Fibroblast of the conjunctiva (primary cell): ENCODE measurements at regions not wholly inside any gene's neighbourhood (a gene's known extent, or its start where the extent isn't known, plus 50 kb on each side); places are given as distances from the start of the nearest gene placed in this dataset.

Experiments used
- DNase-seq: peaks from one replicate; pipeline ENCODE4 v3.0.0-alpha.2; 2010; ENCODE audit warnings: low read depth

DNA sequence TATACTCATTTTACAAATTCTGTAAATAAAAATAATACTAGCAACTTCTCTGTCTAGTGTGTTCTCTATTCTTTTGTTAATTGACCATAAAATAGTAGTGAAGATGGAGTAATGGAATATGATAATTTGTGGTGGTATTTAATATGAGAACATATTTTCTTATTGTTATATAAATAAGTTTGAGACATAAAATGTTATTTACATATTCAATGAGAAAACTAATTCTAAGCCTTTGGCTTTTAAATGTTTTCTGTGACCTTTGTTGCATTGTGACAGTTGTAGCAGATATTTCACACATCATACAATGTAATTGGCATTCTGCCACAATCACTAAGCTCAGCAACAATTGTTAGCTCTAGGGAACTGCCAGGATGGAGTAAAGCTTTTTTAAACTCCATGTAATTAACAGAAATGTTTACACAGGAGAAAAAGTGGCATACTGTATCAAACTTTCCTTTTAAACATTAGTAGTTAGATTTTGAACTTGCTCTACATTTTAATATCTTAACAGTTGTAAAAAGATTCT lies 562.1 kb upstream of the PCDH9 start:
- no peak for DNase-seq

DNA sequence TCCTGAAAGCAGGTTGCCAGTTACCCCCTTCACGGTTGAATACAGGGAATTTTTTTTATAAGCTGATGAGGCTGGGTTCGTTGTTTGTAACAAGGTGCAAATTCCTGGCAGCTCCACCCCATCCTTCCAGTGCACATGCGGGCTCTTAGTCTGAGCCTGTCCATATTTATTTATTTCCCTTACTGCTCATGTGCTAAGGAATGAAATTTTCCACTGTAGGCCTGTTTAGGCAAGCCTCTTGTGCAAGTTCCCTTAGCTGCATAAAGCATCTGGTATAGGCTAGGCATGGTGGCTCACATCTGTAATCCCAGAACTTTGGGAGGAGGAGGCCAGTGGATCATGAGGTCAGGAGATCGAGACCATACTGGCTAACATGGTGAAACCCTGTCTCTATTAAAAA lies 560.9 kb upstream of the PCDH9 start:
- DNase-seq = no peak

DNA sequence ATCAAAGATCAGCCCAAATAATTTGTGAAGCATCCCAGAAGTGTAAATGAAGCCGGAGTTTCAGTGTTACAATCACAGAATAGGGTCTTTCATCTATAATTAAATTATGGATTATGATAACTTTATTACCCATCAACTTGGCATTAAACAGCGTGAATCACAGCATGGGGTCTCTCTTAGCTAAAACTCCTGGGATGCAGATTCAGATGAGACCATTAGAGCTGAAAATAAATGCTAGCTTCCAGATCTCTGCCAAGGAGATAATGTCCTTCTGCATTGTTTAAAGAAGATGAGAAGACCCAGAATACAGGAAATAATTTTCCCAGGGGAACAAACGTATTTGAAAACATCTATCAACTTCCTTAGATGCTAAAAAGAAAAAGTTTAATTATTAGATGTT lies 546.0 kb upstream of the PCDH9 start:
- DNase-seq = no peak

DNA sequence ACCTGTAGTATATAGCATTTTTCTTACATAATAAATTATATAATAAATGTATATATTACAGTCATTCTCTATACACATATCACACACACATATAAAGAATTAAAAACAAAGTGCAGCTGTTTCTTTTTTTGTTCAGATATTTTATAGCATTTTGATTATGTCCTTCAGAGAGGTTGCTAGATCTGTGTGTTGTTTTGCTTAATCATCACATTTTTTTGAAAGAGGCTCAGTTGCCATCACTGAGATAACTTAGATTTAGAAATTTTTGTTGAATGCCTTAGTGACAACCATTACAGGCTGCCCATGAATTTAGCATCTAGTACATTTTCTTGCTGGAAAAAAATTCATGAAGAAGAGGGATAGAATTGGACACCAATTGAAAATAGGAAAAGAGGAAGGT lies 545.2 kb upstream of the PCDH9 start:
- no peak for DNase-seq

DNA sequence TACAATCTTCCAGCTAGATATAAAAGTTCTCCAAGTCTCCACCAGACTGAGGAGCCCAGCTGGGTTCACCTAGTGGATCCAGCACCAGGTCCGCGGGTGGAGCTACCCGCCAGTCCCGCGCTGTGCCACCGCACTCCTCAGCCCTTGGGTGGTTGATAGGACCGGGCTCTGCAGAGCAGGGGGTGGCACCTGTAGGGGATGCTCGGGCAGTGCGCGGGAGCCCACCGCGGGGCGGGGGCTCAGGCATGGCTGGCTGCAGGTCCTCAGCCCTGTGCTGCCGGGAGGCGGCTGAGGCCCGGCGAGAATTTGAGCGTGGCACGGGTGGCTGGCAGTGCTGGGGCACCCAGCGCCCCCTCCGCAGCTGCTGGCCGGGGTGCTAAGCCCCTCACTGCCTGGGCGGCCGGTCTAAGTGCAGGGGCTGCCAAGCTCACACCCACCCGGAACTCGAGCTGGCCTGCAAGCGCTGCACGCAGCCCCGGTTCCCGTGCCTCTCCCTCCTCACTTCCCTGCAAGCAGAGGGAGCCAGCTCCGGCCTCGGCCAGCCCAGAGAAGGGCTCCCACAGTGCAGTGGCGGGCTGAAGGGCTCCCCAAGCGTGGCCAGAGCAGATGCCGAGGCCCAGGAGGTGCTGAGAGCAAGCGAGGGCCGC lies 542.8 kb upstream of the PCDH9 start:
- no peak for DNase-seq

DNA sequence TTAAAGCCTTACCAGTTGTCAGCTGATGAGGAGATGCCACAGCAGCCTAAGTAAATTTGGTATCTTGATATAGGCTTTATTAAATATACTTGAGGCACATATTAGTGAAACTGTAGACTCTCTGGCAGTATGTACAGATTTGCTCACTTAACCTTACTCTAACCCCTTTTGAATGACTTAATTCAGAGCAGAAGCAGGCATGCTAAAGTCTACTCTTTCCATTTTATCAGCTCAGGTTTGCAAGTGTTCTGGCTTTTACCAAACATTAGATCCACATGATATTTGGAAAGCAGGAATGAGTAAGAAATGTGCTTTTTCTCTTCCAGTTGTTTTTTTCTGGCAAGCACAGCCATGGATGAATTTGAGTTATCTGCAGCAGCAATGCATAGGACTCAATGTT lies 541.0 kb upstream of the PCDH9 start:
- DNase-seq = no peak

DNA sequence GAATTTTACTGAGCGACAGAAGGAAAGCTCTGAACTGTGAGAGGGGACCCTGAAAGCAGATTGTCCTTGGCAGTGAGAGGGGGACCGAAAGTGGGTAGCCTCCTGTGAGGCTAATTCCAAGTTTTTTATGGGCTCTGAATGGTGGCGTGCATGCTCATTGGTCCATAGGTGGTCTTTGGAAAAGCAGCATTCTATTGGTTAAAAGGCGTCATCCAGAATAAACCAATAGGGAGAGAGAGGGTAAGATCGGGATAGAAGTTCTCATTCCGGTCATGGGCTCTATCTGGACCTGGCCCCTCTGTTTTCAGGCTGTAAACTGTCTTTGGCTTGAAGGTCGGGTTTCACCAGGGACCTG lies 539.8 kb upstream of the PCDH9 start:
- no peak for DNase-seq

DNA sequence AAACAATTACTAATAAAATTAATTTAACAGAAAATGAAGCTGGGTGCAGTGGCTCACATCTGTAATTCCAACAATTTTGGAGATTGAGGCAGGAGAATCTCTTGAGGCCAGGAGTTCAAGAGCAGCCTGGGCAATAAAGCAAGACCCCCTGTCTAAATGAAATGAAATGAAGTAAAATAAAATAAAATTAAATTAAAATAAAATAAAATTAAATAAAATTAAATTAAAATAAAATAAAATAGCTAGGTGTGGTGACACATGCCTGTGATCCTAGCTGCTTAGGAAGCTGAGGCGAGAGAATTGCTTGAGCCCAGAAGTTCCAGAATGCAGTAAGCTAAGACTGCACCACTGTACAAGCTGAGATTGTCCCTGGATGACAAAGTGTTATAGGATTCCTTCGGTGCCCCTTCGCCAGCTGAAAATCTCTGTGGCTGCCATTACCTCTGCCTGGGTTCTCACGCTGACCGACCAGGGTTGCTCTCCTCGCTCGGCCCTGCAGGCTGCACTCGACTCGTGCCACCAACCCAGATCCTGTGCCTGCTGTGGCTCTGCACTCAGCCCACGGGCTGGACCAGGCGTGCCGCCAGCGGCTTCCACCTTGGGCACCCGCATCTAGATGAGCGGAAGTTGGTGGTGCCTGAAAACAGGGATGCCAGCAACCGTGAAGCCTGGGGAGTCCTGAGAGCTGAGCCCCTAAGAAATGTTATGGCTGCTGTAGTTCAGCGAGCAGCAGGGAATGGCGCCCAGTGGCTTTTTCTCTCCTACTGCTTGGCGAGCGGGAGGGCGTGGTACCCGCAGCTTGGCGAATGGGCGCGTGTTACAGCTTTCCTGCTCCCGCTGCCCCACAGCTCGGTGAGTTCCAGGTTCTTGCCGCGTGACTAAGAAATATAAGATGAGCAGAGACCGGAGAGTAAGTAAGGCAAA lies 539.2 kb upstream of the PCDH9 start:
- DNase-seq = no peak

DNA sequence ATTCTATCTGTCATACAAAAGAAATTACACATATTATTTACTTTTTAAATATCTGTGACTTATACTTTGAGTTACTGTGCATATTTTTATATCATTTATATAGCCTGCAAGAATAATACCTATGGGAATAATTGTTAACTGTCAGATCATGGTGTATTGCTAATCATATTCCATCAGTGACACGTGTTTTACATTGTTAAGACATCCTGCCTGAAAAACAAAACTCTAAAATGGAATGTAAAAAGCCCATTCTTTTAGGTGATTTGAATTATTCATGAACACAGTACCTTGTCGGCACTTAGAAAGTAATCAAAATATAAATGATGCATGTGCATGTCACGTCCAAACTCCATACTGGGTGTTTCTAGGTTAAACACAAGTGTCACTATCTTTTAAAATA lies 533.8 kb upstream of the PCDH9 start:
- no peak for DNase-seq

DNA sequence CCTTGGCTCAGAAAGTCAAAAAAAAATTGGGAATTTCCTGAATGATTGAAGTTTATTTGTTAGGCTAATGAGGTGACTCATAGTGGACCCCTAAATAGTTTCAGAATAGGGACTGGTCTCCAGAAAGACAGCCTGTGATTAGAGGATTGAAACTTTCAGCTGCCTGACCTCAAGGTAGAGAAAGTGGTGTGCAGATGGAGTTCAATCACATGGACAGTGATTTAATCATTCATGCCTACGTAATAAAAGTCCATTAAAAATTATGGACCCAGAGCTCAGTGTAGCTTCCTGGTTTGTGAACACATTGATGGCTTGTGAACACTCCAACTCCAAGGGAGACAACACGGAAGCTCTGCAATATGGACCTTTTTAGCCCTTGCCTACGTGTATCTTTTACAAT lies 533.2 kb upstream of the PCDH9 start:
- DNase-seq = no peak

DNA sequence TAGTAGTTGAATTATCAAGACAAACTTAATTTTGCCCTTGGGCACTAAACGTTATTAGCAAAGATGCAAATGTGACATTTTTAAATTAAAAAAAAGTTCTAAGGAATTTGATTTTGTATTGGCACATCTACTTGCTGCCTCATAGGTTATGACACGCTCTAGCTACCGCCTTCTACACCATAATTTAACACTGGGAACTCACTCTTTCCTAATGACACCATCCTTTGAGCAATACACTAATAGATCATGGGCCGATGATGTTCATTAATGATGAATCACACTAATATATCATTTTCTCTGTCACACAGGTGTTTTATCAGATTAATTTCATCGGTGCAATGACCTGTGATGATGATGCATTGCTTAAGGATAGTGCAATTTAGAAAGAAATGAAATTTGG lies 528.8 kb upstream of the PCDH9 start:
- no peak for DNase-seq

DNA sequence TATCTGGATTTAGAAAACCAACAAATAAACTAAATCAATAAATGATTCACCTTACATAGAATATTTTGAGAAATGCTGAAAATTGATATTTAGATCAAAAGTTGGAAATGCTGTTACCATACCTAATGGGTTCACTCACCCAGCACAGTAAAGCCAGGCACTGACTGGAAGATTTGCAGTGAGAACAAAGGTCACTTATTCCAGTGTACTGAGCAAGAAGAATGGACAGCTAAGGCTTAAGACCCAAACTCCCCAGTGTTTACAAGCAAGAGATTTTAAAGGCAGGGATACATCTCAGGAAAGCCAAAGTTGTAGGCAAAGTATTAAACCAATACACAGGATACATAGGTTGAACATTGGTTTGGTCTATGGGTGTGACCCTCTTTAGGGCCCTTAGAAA lies 523.9 kb upstream of the PCDH9 start:
- no peak for DNase-seq

DNA sequence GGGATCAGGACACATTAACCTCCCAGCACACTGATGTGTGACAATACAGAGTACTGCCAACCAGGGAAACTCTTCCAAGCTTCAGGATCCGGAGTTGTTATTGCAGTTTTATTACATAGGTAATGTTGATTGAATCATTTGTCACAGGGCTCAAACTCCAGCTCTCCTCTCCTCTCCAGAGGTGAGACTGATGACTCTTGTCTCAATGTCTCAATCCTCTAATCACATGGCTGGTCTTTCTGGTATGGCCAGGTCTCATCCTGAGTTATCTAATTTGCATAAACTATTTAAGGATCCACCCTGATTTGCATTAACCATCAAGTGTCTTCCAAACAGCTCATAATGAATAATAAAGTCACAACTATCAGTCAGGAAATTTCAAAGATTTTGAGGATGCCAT lies 522.6 kb upstream of the PCDH9 start:
- no peak for DNase-seq

DNA sequence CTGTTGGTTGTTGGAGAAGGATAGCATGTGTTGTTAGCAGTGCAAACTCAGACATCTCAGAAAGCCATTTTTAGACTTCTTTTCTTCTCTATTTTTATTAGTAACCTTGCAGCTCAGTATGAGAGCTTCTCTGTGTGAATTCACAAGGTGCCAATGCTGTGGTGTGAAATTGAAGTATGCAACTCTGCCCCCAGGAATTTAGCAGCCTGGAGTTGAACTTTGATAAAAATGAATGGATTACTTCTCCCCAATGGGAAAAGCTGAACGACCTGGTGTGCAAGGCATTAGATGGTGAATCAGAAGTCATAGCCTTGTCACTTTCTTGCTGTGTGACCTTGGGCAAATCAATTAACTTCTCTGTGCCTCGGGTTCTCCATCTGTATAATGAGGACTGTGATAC lies 512.3 kb upstream of the PCDH9 start:
- no peak for DNase-seq

DNA sequence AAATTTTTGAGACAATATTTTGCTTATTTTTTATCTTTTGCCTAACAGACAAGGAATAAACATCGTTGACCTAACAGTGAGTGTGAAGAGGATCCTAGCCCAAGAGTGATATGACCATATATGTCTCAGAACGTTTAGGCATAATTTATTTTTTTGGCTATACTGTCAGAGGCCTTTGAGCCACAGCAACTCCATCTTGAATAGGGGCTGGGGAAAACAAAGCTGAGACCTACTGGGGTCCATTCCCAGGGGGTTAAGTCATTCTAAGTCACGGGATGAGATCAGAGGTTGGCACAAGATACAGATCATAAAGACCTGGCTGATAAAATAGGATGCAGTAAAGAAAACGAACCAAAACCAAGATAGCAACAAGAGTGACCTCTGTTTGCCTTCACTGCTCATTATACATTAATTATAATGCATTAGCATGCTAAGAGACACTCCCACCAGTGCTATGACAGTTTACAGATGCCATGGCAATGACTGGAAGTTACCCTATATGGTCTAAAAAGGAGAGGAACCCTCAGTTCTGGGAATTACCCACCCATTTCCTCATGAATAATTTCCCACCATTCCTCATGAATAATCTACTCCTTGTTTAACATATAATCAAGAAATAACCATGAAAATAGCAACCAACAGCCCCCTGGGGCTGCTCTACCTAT lies 510.9 kb upstream of the PCDH9 start:
- no peak for DNase-seq

DNA sequence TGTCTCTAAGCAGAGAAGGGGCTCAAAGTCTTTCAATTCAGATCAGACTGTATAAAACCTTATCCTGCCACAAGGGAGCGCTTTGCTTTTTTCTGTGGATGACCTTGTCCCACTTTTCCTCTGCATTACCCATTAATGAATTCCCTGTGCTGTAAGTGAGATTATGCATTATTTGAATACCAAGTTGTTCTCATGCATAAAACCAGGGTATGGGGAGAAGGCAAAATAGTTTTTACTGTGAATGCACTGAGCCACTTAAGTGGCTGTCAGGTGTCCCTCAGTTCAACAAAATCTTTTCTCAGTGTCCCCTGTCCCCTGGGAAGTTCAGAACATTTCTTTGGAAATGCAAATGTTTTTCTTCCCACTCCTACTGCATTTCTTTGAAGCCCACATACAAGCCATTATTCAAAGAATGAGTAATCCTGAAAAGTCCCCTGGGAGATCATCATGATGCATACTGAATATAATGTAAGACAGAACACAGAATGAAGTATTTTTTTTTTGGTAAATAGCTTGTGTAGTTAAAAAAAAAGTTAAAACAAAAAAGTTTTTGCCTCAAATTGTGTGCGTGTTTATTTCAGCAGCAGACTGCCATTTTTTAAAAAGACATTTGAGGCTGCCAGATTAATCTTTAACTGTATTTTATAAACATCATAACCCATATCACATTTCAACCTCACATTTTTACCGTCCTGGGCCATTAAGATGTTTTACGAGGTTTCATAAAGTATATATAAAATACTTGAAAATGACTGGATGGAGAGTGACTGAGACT lies 506.7 kb upstream of the PCDH9 start:
- DNase-seq = peak; percentile 82

DNA sequence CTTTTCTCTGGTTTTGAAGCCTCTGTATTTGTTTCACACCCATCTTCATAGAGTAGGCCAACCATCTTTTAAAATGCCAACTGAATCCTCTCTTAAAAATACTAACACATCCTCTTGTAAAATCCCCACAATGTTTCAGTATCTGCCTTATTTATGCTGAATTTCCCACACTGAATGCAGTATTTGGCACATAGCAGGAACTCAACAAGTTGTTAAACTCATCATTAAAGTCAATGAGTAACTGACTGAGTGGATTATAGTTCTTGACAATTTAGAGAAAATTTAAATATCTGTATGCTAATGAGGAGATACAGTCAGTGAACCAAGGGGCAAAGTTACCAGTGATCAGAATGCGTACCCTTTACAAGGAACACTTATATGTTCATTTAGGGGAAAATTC lies 505.5 kb upstream of the PCDH9 start:
- no peak for DNase-seq

DNA sequence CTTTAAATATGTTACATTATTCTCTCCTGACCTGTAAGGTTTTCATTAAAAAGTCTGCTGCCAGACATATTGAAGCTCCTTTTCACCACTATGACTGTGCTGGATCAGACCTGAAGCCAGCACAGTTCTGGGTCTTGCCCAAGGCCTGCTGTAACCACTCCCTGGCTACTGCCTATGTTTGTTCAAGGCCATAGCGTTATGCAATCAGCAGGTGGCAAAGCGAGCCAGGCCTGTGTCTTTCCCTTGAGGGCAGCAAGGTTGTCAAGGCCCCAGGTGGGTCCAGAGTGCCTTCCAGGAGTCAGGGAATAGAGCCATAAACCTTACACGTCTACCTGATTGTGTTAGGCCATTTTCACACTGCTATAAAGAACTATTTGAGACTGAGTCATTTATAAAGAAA lies 496.8 kb upstream of the PCDH9 start:
- DNase-seq = no peak

DNA sequence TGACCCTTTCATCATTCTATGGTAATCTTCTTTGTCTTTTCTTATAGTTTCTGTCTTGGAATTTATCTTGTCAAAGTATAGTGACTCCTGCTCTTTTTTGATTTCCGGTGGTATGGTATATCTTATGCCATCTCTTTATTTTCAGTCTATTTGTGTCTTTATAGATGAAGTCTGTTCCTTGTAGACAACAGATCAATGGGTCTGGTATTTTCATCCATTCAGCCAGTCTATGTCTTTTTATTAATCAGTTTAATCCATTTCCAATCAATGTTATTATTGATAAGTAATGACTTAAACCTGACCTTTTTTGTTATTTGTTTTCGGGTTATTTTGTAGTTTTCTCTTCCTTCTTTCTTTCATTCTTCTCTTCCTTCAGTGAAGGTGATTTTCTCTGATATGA lies 495.9 kb upstream of the PCDH9 start:
- no peak for DNase-seq

DNA sequence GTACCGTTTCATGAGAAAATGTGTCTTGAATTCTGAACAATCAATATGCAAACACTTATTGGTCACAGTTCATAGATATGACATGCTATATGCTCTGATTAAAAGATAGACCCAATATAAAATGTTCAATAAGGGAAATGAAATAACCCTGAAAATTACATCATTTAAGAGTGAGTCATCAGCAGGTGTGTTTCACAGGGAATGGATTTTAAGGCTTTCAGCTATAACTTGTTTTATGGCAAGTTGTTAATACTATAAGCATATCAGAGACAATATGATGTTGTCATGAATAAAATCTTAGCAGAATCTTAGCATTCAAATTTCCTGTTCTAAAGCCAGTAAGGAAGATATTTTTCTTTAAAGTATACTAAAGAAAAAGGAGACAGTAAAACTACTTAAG lies 483.4 kb upstream of the PCDH9 start:
- DNase-seq = no peak

DNA sequence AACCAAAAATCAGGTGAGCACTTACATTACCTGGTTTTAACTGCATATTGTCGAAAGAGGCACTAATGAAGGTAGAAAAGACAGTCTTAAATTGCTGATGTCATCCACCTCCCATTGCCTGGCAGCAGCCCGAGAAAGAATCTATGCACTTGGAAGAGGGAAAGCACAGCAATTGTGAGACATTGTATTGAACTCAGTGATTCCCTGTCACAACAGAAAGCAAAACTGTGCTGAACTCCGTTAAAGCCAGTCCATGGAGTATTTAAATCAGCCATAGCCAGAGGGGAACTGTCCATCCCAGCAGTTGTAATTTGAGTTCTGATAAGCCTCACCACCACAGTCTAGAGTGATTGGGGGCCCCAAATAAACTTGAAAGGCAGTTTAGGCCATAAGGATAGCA lies 466.6 kb upstream of the PCDH9 start:
- DNase-seq = no peak

DNA sequence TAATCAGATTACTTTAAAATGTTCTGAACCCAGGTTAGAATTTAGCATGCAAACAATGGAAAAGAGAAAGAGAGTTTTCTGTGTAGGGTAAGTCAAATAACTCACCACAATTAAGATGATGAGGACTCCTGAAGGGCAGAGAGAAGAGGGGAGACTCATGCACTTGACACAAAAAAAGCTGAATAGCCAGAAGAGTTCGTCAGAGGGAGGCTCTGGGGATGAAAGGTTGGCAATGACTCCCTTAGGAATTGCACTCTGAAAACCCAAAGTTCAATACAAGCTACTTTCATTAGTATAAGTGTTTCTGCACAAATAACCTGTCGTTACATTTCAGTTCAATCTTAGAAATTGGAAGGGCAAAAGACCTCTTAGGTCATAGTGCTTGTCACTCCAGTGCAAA lies 434.4 kb upstream of the PCDH9 start:
- DNase-seq = no peak
